GM18505 (cell line): ENCODE measurements at regions not wholly inside any gene's neighbourhood (a gene's known extent, or its start where the extent isn't known, plus 50 kb on each side); places are given as distances from the start of the nearest gene placed in this dataset.
"Not testable (repeated sequence)": the region's sequence is repeated elsewhere in the genome, so short reads cannot be mapped to it uniquely, and the experiment has no call there.

ENCODE experiments used
- ATAC-seq: cut with Tn5 transposase; IDR thresholded peaks from one replicate; pipeline ENCODE4 v1.9.1; 2021; ENCODE audit not compliant: unreplicated experiment
- POLR2A ChIP-seq: IDR thresholded peaks from 4 replicates; pipeline ENCODE4 v1.6.1; 2011; ENCODE audit warnings: borderline replicate concordance; ENCODE audit not compliant: insufficient read depth, insufficient read length; ENCODE audit errors: extremely low read depth

GRCh38 chr5:17081142-17081541 lies 136.3 kb upstream of the BASP1 start:
- TF ChIP-seq POLR2A: no peak
- no peak for ATAC-seq

GRCh38 chr5:17083276-17083675 lies 134.2 kb upstream of the BASP1 start:
- not testable (repeated sequence) for ATAC-seq

GRCh38 chr5:17087035-17087434 lies 130.4 kb upstream of the BASP1 start:
- no peak for TF ChIP-seq POLR2A

GRCh38 chr5:17088051-17088450 lies 129.4 kb upstream of the BASP1 start:
- no peak for TF ChIP-seq POLR2A
- no peak for ATAC-seq

More at GRCh38 chr5:17087035-17087434, 130.4 kb upstream of the BASP1 start:
- no peak for ATAC-seq

- no peak for ATAC-seq
- TF ChIP-seq POLR2A: no peak
These were observed 128.4 kb upstream of the BASP1 start for GRCh38 chr5:17089001-17089400.

GRCh38 chr5:17089690-17090089 lies 127.7 kb upstream of the BASP1 start:
- no peak for ATAC-seq
- TF ChIP-seq POLR2A: no peak

GRCh38 chr5:17090839-17091238 lies 126.6 kb upstream of the BASP1 start:
- no peak for ATAC-seq
- no peak for TF ChIP-seq POLR2A

GRCh38 chr5:17094830-17095229 lies 122.6 kb upstream of the BASP1 start:
- no peak for TF ChIP-seq POLR2A
- ATAC-seq: no peak

- no peak for ATAC-seq
- no peak for TF ChIP-seq POLR2A
These were observed 120.3 kb upstream of the BASP1 start for GRCh38 chr5:17096952-17097695.

GRCh38 chr5:17099946-17100345 lies 117.5 kb upstream of the BASP1 start:
- TF ChIP-seq POLR2A: no peak
- ATAC-seq: no peak

GRCh38 chr5:17103461-17103860 lies 114.0 kb upstream of the BASP1 start:
- no peak for TF ChIP-seq POLR2A
- no peak for ATAC-seq

- TF ChIP-seq POLR2A: no peak
- no peak for ATAC-seq
These were observed 111.5 kb upstream of the BASP1 start for GRCh38 chr5:17105744-17106418.

GRCh38 chr5:17106521-17106920 lies 110.9 kb upstream of the BASP1 start:
- no peak for TF ChIP-seq POLR2A
- ATAC-seq: no peak

- not testable (repeated sequence) for ATAC-seq
These were observed 105.2 kb upstream of the BASP1 start for GRCh38 chr5:17112091-17112716.
